ENCODE measurements at regions not wholly inside any gene's neighbourhood (a gene's known extent, or its start where the extent isn't known, plus 50 kb on each side); places are given as distances from the start of the nearest gene placed in this dataset.
A peak's percentile ranks its signal among the peaks of the same experiment; 100 is the strongest.
"Not testable (repeated sequence)": the region's sequence is repeated elsewhere in the genome, so short reads cannot be mapped to it uniquely, and the experiment has no call there.

DNA sequence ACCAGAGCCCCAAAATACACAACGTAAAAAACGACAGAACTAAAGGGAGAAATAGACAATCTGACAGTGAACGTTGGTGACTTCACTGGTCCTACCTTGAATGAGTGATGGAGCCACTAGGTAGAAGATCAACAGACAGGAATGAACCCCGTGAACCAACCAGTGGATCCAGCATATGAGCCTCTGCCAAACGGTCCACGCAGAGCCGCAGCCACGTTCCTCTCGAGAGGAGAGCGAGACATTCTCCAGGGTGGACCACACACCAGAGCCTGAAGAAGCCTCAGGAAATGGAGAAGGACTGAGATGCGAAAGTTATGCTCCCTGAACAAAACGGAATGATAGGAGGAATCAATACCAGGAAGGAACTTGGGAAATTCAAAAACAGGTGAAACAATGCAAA is 178.4 kb downstream of the RTP5 start:
- DNase-seq (ENCODE audit: low spot score), result no peak

GRCh38 chr2:242048479-242048878 is 178.9 kb downstream of the RTP5 start:
- DNase-seq (ENCODE audit: low spot score), result no peak

DNA sequence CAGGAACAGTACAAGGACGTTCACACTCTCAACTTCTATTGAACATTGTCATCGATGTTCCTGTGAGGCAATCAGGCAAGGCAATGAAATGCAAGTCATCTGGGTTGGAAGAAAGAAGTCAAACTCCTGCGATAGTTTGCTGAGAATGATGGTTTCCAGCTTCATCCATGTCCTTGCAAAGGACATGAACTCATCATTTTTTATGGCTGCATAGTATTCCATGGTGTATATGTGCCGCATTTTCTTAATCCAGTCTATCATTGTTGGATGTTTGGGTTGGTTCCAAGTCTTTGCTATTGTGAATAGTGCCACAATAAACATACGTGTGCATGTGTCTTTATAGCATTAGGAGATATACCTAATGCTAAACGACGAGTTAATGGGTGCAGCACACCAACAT is 180.0 kb downstream of the RTP5 start:
- not testable (repeated sequence) for DNase-seq (ENCODE audit: low spot score)

GRCh38 chr2:242051463-242051862 is 181.9 kb downstream of the RTP5 start:
- no peak for DNase-seq (ENCODE audit: low spot score)

DNA sequence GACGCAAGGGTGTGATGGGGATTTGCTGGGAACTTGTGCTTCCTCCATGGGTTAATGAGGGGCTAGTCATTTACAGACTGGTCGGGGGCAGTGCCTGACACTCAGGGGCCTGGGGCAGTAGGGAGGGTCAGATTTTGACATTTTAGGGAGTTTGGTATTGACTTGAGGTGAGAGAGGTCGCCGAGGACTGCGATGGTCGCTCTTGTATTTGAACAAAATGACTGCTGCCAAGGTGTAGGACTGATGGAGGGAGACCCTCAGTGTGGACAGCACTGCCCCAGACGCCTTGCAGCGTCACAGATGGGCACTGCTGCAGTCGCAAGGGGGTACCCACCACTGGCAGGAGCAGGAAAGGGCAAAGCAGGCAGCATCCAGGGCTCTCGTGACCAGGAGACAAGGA is 182.9 kb downstream of the RTP5 start:
- DNase-seq (ENCODE audit: low spot score), result no peak

DNA sequence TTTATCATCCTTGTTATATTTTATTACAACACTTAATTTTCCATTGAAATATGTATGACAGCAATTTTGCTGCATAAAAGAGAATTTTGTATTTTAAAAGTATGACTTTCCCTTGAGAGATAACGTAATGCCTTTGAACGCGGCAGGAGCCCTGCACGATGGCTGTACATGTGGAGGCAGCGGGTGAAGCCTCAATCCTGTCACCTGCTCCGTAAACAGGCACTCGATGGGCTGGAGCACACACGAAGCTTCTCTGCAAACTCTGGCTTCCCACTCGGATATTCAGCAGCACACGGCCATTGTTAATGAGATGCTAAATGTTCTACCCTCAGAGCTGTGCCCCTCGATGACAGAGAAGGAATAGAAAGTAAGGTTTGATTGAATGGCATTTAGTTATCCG is 184.4 kb downstream of the RTP5 start:
- no peak for DNase-seq (ENCODE audit: low spot score)

- DNase-seq (ENCODE audit: low spot score), result no peak
These were observed 184.9 kb downstream of the RTP5 start for GRCh38 chr2:242054406-242054805.

GRCh38 chr2:242054881-242055801 is 185.6 kb downstream of the RTP5 start:
- DNase-seq (ENCODE audit: low spot score), result no peak

DNA sequence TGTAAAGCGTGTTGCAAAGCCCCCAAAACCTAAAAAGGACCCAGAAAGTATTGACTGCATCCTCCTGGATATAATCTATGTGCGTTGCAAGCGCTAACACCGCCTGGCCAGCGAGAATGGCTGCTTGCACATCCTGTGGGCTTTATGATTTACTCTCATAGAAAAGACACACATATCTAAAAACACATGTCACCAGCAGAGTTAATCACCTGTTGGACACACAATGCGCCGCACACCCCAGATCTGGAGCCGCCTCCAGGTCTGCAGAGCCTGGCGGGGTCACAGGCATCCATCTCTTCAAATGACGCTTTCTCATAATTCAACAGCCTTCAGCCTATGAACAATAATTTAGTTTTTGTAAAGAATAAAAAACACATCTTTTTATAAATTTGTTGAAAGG is 186.5 kb downstream of the RTP5 start:
- DNase-seq (ENCODE audit: low spot score), result no peak

DNA sequence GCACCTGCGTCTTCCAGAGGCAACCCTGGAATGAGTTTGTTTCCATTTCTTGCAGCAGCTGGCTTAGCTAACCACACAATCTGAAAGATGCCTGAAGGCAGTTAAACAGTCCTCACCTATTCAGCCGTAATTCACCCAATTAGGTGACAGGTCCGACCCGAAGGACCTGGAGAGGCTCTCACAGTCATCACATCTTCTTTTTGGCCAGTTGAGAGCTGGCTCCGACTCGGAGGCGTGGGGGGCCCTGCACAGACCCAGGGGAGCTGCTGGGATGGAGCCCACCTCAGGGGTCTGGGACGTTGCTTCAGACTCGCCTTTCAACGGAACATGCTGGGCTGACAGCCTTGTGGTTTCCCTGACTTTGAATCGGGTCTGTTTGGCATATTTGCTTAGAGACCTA is 187.3 kb downstream of the RTP5 start:
- no peak for DNase-seq (ENCODE audit: low spot score)

GRCh38 chr2:242057379-242058040 is 188.0 kb downstream of the RTP5 start:
- DNase-seq (ENCODE audit: low spot score), result no peak

DNA sequence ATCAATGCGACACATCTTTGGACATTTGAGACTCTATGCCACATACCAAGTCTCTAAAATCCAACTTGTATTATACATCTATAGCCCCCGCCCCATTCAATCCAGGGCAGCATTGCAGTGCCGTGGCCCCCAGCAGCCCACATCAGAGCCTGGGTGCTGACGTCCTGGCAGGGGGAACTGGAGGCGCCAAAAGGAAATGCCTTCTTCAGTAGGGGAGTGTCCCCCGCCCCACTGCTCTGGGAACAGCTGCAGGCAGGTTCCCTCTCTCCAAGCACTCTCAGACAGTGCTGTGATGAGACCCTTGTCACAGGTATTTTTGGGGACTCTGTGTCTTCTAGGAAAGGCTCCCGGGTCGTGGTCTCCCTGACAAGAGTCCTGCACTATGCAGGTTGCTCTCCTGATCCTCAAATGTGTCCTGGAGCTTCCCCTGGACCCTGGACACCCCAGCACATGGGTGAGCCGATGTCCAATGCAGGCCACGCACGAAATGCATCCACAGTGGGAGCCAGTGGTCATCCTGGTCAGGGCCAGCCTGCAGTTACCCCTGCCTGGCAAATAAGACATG is 188.7 kb downstream of the RTP5 start:
- DNase-seq (ENCODE audit: low spot score), result no peak

GRCh38 chr2:242059566-242059965 is 190.0 kb downstream of the RTP5 start:
- no peak for DNase-seq (ENCODE audit: low spot score)

DNA sequence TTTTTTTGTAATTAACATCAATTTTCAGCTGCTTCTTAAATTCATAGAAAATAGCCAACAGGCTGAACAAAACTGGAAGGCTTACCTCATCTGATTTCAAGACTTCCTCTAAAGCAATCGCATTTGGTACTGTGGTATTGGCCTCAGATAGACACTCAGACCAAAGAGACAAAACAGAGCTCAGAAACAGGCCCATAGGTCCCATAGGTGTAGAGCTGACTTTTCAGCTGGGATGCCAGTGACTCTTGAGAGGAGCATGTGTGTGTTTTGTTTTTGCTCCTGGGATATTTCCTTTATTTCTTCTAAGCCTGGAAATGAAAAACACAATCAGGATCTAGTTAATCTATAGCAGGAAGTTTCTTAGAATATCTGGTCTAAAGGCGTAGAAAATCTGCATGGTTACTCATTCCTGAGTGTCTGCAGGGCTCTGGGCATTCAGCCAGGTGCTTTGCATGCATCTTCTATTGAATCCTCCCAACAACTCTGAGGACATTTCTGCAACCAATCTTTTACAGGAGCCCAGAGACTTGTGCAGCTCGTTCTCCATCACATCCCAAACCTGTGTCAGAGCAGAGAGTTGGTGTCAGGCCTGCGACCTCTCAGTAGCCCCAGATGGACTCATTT is 190.8 kb downstream of the RTP5 start:
- DNase-seq (ENCODE audit: low spot score), result peak; percentile 58

GRCh38 chr2:242061930-242062329 is 192.4 kb downstream of the RTP5 start:
- DNase-seq (ENCODE audit: low spot score), result not testable (repeated sequence)

DNA sequence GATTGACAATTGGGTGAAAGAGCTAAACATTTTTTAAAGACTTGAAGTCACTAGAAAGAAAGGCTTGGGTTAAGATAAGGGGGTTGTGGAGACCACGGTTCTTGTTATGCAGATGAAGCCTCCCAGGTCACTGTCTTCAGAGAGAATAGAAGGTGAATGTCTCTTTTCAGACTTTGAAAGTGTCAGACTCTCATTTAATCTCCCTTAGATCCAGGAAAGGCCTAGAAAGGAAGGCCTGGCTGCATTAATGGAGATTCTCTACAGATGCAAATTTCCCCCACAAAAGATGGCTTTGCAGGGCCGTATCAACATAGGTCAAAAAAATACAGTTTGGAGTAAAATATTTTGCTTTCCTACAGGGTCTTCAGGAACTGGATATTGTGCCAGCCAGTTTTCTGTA is 193.9 kb downstream of the RTP5 start:
- no peak for DNase-seq (ENCODE audit: low spot score)

GRCh38 chr2:242063850-242064249 is 194.3 kb downstream of the RTP5 start:
- DNase-seq (ENCODE audit: low spot score), result no peak

- DNase-seq (ENCODE audit: low spot score), result no peak
These were observed 195.1 kb downstream of the RTP5 start for GRCh38 chr2:242064364-242065250.

GRCh38 chr2:242065426-242065825 is 195.9 kb downstream of the RTP5 start:
- no peak for DNase-seq (ENCODE audit: low spot score)

GRCh38 chr2:242069018-242069417 is 199.5 kb downstream of the RTP5 start:
- DNase-seq (ENCODE audit: low spot score), result no peak

- DNase-seq (ENCODE audit: low spot score), result peak; percentile 39
These were observed 200.4 kb downstream of the RTP5 start for GRCh38 chr2:242069938-242070395.

DNA sequence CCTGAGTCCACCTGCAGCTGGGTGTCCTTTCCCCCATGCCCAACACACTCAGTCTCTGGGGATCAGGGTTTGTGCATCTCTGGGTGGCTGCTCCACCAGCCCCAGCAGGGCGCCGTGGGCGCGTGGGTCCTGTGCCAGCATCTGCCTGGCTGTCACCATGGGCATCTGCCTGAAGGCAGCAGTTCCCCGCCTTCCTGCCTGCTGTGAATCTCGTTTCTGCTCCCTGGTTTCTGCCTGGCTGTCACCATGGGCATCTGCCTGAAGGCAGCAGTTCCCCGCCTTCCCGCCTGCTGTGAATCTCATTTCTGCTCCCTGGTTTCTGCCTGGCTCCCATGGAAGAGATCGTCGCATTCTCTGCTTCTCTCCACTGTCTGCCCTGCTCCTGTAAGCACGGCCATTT is 201.2 kb downstream of the RTP5 start:
- not testable (repeated sequence) for DNase-seq (ENCODE audit: low spot score)

Data from LoVo (cell line).